NCI-H774 (cell line): ENCODE measurements at regions not wholly inside any gene's neighbourhood (a gene's known extent, or its start where the extent isn't known, plus 50 kb on each side); places are given as distances from the start of the nearest gene placed in this dataset.

Experiments
- DNase-seq: peaks from one replicate; lab custom pipeline; 2025; lab: John Stamatoyannopoulos, UW

- DNase-seq: no peak
These were observed 252.6 kb upstream of the TSHZ3 start for GRCh38 chr19:31601855-31602254.

DNA sequence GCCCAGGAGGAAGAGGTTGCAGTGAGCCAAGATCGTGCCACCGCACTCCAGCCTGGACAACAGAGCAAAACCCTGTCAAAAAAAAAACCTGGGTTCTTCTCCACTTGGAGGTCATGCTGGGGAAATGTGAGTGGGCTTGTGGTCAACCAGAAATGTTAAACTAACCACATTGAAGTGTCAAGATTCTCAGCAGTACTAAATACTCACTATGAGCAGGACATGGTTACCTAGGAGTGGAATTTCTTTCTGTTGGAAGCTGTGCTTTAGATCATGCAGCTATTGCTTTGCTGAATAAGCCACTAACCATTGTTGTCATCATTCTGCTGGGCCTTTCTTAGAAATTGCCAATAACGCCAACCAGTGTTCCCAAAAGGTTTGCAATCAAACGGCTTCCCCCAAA lies 253.3 kb upstream of the TSHZ3 start:
- DNase-seq: no peak

DNA sequence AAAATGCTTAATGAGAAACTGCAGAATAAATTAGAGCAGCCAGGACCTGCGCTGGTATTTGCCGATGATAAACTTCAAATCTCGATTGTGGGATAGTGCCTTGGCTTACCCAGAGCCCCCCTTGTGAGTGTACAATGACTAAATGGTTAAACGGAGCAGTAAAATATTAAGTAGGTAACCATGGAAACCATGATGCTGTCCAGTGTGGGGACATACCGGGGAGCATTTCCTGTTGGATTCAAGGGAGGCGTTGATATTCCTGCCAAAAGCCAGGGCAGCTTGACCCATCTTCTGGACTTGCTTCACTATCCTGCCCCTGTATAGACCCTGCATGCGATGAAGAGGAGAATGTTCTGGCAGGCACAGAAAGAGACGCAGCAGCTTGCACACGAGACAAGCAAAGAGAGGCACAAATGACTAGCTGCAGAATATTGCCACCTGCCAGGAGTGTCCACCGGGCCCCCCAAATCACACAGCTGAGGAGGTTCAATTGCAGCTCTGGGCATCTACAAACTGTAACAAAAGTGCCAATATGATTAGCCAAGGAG lies 255.3 kb upstream of the TSHZ3 start:
- DNase-seq: no peak

DNA sequence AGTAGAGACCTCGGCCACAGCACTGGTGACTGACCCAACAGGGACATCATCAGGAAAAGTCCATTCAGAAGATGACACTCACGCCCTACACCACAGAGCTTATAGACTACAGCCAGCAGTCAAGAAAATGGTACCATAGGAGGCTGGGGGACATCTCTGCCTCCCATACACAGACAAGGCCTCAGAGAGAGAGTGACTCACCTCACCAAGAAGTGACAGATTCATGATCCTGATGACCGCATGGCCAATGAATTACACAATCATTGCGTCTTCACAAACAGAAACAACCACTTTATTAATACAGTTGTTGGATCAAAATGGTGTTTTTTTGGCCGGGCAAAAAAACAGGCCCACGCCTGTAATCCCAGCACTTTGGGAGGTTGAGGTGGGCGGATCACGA lies 260.8 kb upstream of the TSHZ3 start:
- DNase-seq: no peak

DNA sequence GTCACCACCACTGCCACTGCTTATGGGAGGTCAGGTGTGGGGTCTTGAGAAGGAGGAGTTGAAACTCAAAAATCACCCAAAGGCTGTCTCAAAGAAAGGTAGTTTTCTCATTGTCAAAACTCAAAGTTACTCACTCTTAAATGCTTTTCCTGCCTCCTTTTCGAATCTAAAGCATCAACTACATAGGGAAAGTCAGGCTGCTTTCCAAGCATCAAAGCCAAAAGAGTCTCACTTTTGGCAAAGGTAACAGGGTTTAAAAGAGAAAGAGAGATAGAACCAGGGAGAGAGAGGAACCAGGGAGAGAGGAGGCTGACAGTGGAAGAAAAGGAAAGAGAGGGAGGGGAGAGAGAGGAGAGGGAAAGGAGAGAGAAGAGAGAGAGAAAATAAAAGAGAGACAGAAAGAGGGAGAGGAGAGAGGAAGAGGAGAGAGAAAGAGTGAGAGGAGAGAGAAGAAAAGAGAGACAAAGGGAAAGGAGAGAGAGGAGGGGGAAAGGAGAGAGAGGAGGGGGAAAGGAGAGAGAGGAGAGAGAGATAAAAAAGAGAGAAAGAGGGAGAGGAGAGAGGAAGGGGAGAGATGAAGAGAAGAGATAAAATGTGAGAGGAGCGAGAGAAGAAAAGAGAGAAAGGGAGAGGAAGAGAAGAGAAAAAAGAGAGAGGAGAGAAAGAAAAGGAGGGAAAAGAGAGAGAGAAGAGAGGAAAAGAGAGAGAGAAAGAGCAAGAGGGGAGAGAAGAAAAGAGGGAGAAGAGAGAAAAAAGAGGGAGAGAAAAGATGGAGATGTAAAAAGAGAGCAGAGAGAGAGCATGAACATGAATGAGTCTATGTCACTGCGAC lies 262.0 kb upstream of the TSHZ3 start:
- no peak for DNase-seq

- no peak for DNase-seq
These were observed 263.6 kb upstream of the TSHZ3 start for GRCh38 chr19:31612873-31613272.

- DNase-seq: no peak
These were observed 264.5 kb upstream of the TSHZ3 start for GRCh38 chr19:31613683-31614219.

DNA sequence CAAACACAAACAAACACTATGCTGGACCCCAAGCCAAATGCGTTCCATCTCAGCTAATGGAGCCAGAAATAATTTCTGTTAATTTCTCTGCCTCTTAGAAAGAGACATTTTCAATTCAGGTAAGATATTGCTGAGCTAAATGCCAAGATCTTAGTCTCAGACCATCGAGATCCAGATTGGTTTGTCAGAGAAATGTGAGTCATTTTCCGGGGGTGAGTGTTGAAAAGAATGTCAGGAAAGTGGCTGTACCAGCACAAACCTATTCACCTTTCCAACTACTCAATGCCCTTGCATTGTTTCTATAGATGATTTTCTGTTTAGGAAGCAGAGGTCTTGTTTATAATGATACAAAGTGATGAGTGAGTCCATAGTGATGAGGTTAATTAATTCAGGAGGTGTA lies 266.8 kb upstream of the TSHZ3 start:
- DNase-seq: no peak

DNA sequence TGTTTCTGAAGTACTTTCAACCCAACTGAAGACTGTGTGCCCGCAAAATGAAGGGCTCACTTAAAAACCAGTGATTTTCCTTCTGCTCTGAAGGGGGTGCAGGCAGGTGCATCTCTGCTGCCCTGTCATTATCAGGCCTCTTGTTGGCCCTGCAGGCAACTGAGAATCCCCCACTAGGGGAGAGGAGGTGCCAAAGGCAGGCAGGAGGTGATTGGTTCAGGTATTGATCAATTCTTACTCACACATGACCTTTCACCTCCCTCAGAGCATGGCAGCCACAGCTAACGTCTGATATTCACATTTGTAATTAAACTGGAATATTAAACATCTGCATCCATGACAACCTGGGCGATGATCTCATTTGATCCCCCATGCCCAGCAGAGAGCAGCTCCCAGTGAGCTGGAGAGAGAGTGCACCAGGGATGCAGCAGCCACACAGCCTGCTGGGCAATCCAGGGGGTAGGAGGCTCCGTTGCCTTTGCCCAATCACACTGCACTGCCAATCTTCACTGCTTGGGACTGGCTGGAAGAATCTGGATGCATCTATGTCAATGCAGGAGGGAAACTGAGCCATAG lies 267.9 kb upstream of the TSHZ3 start:
- no peak for DNase-seq

DNA sequence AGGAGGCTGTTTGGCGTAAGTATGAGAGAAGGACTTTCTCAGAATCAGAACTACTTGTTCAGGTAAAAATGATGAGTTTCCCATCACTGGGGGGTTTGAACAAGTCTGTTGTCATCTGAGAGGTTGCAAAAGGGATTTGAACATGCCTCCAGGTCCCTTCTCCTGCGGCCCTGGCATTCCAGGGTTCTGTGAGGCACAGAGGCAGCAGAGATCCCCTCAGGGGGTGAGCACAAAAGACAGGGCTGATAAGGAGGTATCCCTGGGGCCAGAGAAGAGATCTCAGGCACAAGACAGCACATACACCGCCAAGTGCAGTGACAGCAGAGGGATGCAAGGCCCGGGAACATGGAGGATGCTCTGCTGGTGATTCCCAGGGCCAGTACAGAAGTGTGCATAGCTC lies 275.8 kb upstream of the TSHZ3 start:
- DNase-seq: no peak

DNA sequence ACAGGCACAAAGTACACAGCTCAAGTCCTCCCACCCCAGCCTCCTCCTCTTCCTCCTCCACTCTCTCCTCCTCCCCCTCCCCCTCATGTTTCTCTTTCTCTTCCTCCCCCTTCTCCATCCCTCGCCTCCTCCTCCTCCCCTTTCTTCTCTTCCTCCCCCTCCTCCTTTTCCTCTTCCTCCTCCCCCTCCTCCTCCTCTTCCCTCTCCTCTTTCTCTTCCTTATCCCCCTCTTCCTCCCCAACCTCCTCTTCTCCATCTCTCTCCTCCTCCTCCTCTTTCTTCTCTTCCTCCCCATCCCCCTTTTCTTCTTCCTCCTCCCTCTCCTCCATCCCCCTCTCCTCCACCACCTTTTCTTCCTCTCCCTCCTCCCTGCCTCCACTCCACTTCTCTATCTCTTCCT lies 276.3 kb upstream of the TSHZ3 start:
- DNase-seq: no peak

- no peak for DNase-seq
These were observed 277.7 kb upstream of the TSHZ3 start for GRCh38 chr19:31626941-31627340.

- no peak for DNase-seq
These were observed 278.6 kb upstream of the TSHZ3 start for GRCh38 chr19:31627620-31628365.

GRCh38 chr19:31629579-31630363 lies 280.5 kb upstream of the TSHZ3 start:
- DNase-seq: no peak

- no peak for DNase-seq
These were observed 283.8 kb upstream of the TSHZ3 start for GRCh38 chr19:31633014-31633413.

DNA sequence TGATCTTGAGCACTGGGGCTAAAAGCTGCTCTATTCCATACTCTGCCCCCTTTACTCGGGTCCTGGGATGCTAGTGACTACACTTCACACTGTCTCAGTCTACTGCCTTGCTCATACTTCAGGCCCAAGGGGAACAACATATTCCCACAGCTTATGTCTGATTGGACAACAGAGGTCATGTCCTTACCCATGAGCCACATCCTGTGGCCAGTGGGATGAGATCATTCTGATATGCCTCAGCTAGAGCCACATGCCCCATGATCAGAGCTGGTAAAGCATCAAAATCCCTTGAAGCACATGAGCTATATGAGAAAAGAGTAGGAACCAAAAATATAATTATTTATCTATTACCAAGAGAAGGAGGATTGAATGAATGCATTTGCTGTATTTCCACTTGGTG lies 290.1 kb upstream of the TSHZ3 start:
- DNase-seq: no peak

DNA sequence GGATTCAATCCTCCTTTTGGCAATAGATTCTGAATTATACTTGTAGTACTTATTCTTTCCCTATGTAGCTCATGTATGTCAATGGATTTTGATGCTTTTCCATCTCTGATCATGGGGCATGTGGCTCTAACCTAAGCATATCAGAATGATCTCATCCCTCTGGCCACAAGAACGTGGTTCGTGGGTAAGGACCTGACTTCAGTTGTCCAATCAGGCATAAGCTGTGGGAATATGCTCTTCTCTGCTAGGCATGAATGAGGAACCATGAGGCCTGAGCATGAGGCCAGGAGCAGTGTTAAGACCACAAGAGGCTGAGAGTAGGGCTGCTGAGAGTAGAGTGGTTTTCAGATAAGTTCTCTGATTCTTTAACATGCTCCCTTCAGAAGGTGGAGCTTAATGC lies 292.4 kb upstream of the TSHZ3 start:
- no peak for DNase-seq

GRCh38 chr19:31648347-31648746 lies 299.1 kb upstream of the TSHZ3 start:
- no peak for DNase-seq

- DNase-seq: no peak
These were observed 307.3 kb upstream of the TSHZ3 start for GRCh38 chr19:31656507-31656906.

GRCh38 chr19:31658993-31659896 lies 310.0 kb upstream of the TSHZ3 start:
- no peak for DNase-seq

DNA sequence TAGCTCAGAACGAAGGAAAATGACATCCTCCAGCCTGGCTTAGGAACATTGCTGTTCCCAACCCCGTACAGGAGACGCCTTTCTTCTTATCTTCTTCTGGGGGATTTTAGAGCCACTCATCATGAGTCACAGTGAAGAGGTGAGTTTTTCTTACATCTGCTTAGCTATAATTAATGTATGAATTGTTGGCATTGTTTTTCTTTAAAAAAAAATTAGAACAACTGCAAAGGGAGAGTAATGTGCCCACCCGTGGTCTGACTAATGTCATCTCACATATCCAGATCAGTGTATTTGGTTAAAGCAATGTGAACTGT lies 310.6 kb upstream of the TSHZ3 start:
- DNase-seq: no peak
